ENCODE measurements at regions not wholly inside any gene's neighbourhood (a gene's known extent, or its start where the extent isn't known, plus 50 kb on each side); places are given as distances from the start of the nearest gene placed in this dataset.
A peak's percentile ranks its signal among the peaks of the same experiment; 100 is the strongest.

DNA sequence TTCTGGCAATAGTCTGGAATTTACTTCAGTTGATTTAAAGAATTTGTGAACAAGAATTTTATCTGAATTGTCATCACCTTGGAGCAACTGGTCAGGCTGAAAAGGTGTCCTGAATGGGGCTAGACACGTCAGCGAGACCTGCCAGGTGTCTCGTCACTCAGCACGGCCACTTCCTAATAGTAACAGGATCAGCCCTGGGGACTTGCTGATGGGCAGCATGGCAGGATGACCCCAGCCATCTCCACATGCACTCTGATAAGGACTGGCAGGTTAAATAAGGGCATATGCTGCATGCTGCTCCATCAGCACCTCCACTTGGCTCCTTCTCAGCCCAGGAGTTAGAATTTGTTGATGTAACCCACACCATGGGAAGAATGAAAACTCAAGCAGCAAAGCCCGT, 224.2 kb downstream of the FOXO1 start:
- peaks cover 26% of the 10 kb centered on the region for H3K4me1 Mint-ChIP-seq
- H3K4me3 Mint-ChIP-seq = no peak overlapping the region
- no peaks in the 10 kb centered on the region for H3K36me3 Mint-ChIP-seq (ENCODE audit: low read depth)
- H3K9me3 Mint-ChIP-seq = no peaks in the 10 kb centered on the region
- H3K27me3 Mint-ChIP-seq = no peaks in the 10 kb centered on the region
- no peak overlapping the region for H3K27ac Mint-ChIP-seq
- no peak for ATAC-seq (replicated peaks)

GRCh38 chr13:40442826-40443225, 223.6 kb downstream of the FOXO1 start:
- Mint-ChIP-seq H3K9me3 (no peaks in the 10 kb centered on the region), H3K4me1 (peaks cover 25% of the 10 kb centered on the region), H3K27me3 (no peaks in the 10 kb centered on the region), H3K4me3 (no peak overlapping the region), H3K27ac (no peak overlapping the region), H3K36me3 (ENCODE audit: low read depth) (no peaks in the 10 kb centered on the region)
- no peak for ATAC-seq (replicated peaks)

GRCh38 chr13:40444241-40444640, 222.2 kb downstream of the FOXO1 start:
- Mint-ChIP-seq H3K36me3 (ENCODE audit: low read depth) (no peaks in the 10 kb centered on the region), H3K4me3 (no peak overlapping the region), H3K4me1 (peaks cover 11% of the 10 kb centered on the region), H3K27ac (no peak overlapping the region), H3K27me3 (no peaks in the 10 kb centered on the region), H3K9me3 (no peaks in the 10 kb centered on the region)
- ATAC-seq (replicated peaks) = no peak

- ATAC-seq (replicated peaks) = peak; percentile 100
- Mint-ChIP-seq H3K4me1 (peaks cover 10% of the 10 kb centered on the region), H3K4me3 (peak overlapping the region; percentile 6), H3K27ac (no peak overlapping the region), H3K27me3 (no peaks in the 10 kb centered on the region), H3K36me3 (ENCODE audit: low read depth) (no peaks in the 10 kb centered on the region), H3K9me3 (no peaks in the 10 kb centered on the region)
These were observed 220.9 kb downstream of the FOXO1 start for GRCh38 chr13:40445557-40445990.

DNA sequence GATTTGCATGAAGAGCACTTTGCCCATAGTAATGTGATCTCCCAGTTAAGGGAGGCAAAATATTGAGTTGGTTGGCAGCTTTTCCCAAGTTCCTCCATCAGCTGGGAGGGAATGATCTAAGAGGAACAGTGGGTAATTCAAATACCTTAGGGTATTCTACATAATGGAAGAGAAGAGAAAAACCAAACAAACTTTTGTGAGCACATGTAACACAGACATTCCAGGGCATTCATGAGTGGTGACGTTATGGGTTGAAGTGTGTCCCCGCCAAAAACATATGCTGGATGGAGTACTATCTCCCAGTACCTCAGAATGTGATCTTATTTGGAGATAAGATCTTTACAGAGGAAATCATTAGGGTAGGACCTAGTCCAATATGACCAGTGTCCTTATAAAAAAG, 220.1 kb downstream of the FOXO1 start:
- no peak overlapping the region for H3K27ac Mint-ChIP-seq
- no peak overlapping the region for H3K4me3 Mint-ChIP-seq
- peaks cover 10% of the 10 kb centered on the region for H3K4me1 Mint-ChIP-seq
- H3K36me3 Mint-ChIP-seq (ENCODE audit: low read depth) = no peaks in the 10 kb centered on the region
- no peaks in the 10 kb centered on the region for H3K9me3 Mint-ChIP-seq
- H3K27me3 Mint-ChIP-seq = no peaks in the 10 kb centered on the region
- ATAC-seq (replicated peaks) = no peak

DNA sequence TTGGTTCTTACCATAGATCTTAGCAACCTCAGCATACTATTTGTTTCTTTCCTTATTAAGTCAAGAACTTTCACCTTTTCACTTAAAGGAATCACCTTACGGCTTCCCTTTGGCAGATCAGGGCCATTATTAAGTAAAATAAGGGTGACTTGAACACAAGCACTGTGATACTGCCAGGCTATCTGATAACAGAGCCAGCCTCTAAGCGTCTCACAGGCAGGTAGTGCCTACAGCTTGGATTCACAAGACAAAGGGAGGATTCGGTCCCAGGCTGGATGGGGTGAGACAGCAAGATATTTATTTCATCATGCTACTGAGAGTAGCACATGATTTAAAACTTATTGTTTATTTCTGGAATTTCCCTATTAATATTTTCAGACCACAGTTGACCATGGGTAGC, 218.6 kb downstream of the FOXO1 start:
- Mint-ChIP-seq H3K4me3 (no peak overlapping the region), H3K36me3 (ENCODE audit: low read depth) (no peaks in the 10 kb centered on the region), H3K9me3 (no peaks in the 10 kb centered on the region), H3K27me3 (no peaks in the 10 kb centered on the region), H3K4me1 (peaks cover 10% of the 10 kb centered on the region), H3K27ac (no peak overlapping the region)
- no peak for ATAC-seq (replicated peaks)

DNA sequence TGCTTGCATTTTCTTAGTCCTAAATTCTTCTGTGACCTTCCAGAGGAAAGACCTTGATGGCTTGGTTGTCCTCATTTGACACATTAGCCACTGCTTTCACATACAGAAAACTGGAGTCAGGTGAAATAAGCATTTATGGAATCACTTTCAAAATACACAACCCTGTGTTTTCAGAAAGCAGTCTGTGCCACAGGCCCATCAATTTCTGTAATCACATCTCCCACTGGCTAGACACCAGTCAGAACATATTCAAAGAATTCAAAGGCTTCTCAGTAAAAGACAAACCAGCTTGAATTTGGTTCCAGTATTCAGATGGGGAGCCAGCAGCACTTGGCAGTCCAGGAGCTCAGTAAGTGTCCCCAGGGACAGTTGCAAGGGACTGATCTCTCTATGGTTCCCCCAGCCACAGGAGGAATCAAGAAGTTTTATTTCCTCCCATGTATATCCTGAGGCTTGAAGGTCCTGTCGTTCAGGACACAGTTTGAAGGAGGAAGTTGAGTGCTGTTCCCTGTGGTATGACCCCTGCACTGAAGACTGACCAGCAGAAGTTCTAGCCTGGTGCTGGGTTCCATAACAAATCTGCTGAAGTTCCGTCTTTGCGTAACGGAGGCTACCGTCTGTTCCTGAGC, 214.3 kb downstream of the FOXO1 start:
- ATAC-seq (replicated peaks) = peak; percentile 52
- no peak overlapping the region for H3K4me3 Mint-ChIP-seq
- no peaks in the 10 kb centered on the region for H3K36me3 Mint-ChIP-seq (ENCODE audit: low read depth)
- no peaks in the 10 kb centered on the region for H3K27me3 Mint-ChIP-seq
- H3K9me3 Mint-ChIP-seq = no peaks in the 10 kb centered on the region
- H3K4me1 Mint-ChIP-seq = no peaks in the 10 kb centered on the region
- peak overlapping the region; percentile 37 for H3K27ac Mint-ChIP-seq

- no peaks in the 10 kb centered on the region for H3K27me3 Mint-ChIP-seq
- H3K36me3 Mint-ChIP-seq (ENCODE audit: low read depth) = no peaks in the 10 kb centered on the region
- H3K4me1 Mint-ChIP-seq = no peaks in the 10 kb centered on the region
- H3K9me3 Mint-ChIP-seq = no peaks in the 10 kb centered on the region
- H3K4me3 Mint-ChIP-seq = no peak overlapping the region
- no peak for ATAC-seq (replicated peaks)
- H3K27ac Mint-ChIP-seq = peak overlapping the region; percentile 37
These were observed 213.6 kb downstream of the FOXO1 start for GRCh38 chr13:40452741-40453334.

DNA sequence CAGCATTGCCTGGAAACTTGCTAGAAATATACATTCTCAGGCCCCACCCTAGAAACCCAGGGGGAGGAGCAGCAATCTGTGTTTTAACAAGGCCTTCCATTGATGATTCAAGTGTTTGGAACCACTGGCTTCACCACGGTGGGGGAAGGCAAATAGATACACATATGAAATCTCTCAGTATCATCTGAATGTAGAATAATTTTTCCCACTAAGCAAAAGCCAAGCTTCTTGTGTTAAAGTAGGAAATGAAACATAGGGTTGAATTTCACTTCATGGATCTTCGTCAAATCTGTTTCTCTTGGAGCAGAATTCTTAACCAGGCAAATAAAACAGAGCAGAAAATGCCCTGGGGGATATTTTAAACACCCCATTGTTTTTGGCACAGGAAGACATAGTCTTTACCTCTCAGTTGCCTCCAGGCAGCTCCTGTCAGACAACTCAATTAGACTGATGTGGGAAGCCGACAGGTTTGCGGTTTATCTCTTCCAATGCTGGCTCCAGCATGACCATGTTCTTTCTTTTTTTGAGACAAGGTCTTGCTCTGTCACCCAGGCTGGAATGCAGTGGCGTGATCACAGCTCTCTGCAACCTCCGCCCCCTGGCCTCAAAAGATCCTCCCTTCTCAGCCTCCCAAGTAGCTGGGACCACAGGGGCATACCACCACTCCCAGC, 213.0 kb downstream of the FOXO1 start:
- no peaks in the 10 kb centered on the region for H3K4me1 Mint-ChIP-seq
- H3K9me3 Mint-ChIP-seq = no peaks in the 10 kb centered on the region
- no peak overlapping the region for H3K4me3 Mint-ChIP-seq
- ATAC-seq (replicated peaks) = no peak
- no peaks in the 10 kb centered on the region for H3K36me3 Mint-ChIP-seq (ENCODE audit: low read depth)
- no peak overlapping the region for H3K27ac Mint-ChIP-seq
- H3K27me3 Mint-ChIP-seq = no peaks in the 10 kb centered on the region

GRCh38 chr13:40456397-40456953, 210.0 kb downstream of the FOXO1 start:
- ATAC-seq (replicated peaks) = no peak

DNA sequence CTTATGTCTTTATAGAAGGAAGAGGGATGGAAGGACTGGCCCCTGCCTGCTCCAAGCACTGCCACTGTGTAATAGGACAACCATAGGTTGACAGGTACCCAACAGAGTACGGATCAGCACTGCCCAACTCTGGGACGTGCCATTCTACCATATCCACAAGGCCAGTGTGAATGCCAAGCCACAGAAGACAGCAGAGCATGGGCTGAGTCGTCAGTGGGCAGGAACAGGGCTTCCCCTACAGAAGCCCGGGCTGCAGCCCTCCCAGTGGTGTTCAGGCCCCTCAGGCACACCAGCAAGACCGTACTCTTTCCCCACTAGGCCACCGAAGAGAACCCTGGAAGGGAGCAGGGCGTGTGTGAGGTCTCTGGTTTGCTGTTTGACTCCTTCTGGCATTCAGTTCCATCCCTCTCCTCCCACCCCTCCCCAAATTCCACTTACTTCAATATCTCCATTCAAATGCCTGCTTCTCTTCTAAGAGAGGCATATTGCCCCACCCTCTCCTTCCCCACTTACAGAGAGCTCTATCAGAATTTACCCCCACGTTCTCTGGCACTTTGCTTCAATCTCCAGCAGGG, 209.4 kb downstream of the FOXO1 start:
- no peak for ATAC-seq (replicated peaks)
- H3K27me3 Mint-ChIP-seq = no peaks in the 10 kb centered on the region
- H3K36me3 Mint-ChIP-seq (ENCODE audit: low read depth) = no peaks in the 10 kb centered on the region

More at GRCh38 chr13:40456397-40456953, 210.0 kb downstream of the FOXO1 start:
- no peak overlapping the region for H3K27ac Mint-ChIP-seq
- H3K9me3 Mint-ChIP-seq = no peaks in the 10 kb centered on the region
- no peaks in the 10 kb centered on the region for H3K27me3 Mint-ChIP-seq
- H3K4me3 Mint-ChIP-seq = no peak overlapping the region
- H3K36me3 Mint-ChIP-seq (ENCODE audit: low read depth) = no peaks in the 10 kb centered on the region
- H3K4me1 Mint-ChIP-seq = no peaks in the 10 kb centered on the region

GRCh38 chr13:40457929-40458719, 208.3 kb downstream of the FOXO1 start:
- H3K27me3 Mint-ChIP-seq = no peaks in the 10 kb centered on the region
- H3K4me1 Mint-ChIP-seq = no peaks in the 10 kb centered on the region
- ATAC-seq (replicated peaks) = no peak
- H3K4me3 Mint-ChIP-seq = no peak overlapping the region
- H3K27ac Mint-ChIP-seq = no peak overlapping the region
- no peaks in the 10 kb centered on the region for H3K36me3 Mint-ChIP-seq (ENCODE audit: low read depth)
- no peaks in the 10 kb centered on the region for H3K9me3 Mint-ChIP-seq

More for the DNA sequence above, 209.4 kb downstream of the FOXO1 start:
- Mint-ChIP-seq H3K9me3 (no peaks in the 10 kb centered on the region), H3K27ac (no peak overlapping the region), H3K4me1 (no peaks in the 10 kb centered on the region), H3K4me3 (no peak overlapping the region)

GRCh38 chr13:40458720-40458990, 207.8 kb downstream of the FOXO1 start:
- no peaks in the 10 kb centered on the region for H3K36me3 Mint-ChIP-seq (ENCODE audit: low read depth)
- no peaks in the 10 kb centered on the region for H3K27me3 Mint-ChIP-seq
- H3K4me1 Mint-ChIP-seq = no peaks in the 10 kb centered on the region
- no peaks in the 10 kb centered on the region for H3K9me3 Mint-ChIP-seq
- H3K27ac Mint-ChIP-seq = no peak overlapping the region
- ATAC-seq (replicated peaks) = no peak
- no peak overlapping the region for H3K4me3 Mint-ChIP-seq

DNA sequence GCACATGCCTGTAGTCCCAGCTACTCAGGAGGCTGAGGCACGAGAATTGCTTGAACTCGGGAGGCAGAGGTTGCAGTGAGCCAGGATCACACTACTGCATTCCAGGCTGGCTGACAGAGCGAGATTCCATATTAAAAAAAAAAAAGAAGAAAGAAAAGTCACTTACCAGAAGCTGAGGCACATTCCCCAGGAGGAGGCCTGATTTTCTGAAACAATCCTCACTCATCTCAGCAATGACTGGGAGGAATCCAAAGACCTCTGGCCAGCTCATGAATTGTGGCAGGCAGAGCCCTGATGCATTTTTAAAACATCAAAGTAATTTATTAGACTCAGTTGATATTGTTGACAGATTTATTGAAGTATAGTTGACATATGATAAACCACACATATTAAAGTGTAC, 206.3 kb downstream of the FOXO1 start:
- H3K9me3 Mint-ChIP-seq = no peaks in the 10 kb centered on the region
- no peaks in the 10 kb centered on the region for H3K4me1 Mint-ChIP-seq
- no peak for ATAC-seq (replicated peaks)
- peak overlapping the region; percentile 20 for H3K27ac Mint-ChIP-seq
- H3K4me3 Mint-ChIP-seq = no peak overlapping the region
- H3K27me3 Mint-ChIP-seq = no peaks in the 10 kb centered on the region
- no peaks in the 10 kb centered on the region for H3K36me3 Mint-ChIP-seq (ENCODE audit: low read depth)
